ENCODE measurements at regions not wholly inside any gene's neighbourhood (a gene's known extent, or its start where the extent isn't known, plus 50 kb on each side); places are given as distances from the start of the nearest gene placed in this dataset.

DNA sequence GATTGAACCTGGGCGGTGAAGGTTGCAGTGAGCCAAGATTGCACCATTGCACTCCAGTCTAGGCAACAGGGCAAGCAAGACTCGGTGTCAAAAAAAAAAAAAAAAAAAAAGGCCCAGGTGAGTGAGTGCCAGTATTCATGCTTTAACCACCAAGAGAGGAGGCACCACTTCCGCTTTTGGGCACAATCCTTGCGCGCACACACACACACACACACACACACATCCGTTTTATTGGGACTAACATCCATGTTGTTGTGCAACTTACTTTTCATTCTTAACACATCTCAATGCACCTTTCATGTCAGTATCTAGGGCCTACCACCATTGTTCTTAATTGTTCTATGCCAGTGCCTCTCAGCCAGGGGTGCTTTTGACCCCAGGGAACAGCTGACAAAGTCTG is 263.0 kb downstream of the CDC5L start:
- Mint-ChIP-seq H3K27me3 (ENCODE audit: low read depth) (no peaks in the 10 kb centered on the region; the same call in 1 of the 2 replicates), H3K4me3 (no peak overlapping the region), H3K4me1 (peaks cover 22% of the 10 kb centered on the region), H3K36me3 (no peaks in the 10 kb centered on the region), H3K9me3 (no peaks in the 10 kb centered on the region), H3K27ac (no peak overlapping the region)
- TF ChIP-seq, protein P1, sequence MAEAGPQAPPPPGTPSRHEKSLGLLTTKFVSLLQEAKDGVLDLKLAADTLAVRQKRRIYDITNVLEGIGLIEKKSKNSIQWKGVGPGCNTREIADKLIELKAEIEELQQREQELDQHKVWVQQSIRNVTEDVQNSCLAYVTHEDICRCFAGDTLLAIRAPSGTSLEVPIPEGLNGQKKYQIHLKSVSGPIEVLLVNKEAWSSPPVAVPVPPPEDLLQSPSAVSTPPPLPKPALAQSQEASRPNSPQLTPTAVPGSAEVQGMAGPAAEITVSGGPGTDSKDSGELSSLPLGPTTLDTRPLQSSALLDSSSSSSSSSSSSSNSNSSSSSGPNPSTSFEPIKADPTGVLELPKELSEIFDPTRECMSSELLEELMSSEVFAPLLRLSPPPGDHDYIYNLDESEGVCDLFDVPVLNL (CRISPR knock-in tag; IDR thresholded peaks at IDR 0.05; ENCODE audit: borderline replicate concordance, low read depth), result no peak
- TF ChIP-seq, protein P2, sequence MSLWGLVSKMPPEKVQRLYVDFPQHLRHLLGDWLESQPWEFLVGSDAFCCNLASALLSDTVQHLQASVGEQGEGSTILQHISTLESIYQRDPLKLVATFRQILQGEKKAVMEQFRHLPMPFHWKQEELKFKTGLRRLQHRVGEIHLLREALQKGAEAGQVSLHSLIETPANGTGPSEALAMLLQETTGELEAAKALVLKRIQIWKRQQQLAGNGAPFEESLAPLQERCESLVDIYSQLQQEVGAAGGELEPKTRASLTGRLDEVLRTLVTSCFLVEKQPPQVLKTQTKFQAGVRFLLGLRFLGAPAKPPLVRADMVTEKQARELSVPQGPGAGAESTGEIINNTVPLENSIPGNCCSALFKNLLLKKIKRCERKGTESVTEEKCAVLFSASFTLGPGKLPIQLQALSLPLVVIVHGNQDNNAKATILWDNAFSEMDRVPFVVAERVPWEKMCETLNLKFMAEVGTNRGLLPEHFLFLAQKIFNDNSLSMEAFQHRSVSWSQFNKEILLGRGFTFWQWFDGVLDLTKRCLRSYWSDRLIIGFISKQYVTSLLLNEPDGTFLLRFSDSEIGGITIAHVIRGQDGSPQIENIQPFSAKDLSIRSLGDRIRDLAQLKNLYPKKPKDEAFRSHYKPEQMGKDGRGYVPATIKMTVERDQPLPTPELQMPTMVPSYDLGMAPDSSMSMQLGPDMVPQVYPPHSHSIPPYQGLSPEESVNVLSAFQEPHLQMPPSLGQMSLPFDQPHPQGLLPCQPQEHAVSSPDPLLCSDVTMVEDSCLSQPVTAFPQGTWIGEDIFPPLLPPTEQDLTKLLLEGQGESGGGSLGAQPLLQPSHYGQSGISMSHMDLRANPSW (CRISPR knock-in tag; conservative IDR thresholded peaks at IDR 0.05; ENCODE audit: low read depth), result no peak
- no peak for TF ChIP-seq E2F1 (CRISPR knock-in tag; IDR thresholded peaks at IDR 0.05)
- TF ChIP-seq FOXP1 (CRISPR knock-in tag; IDR thresholded peaks at IDR 0.05; ENCODE audit: borderline replicate concordance), result no peak
- CTCF ChIA-PET, result interaction anchor here (1.0 kb wide), 1 partner anchor 181 kb away, joined by 4 read pairs; no protein-coding TSS in a partner anchor
- DNase-seq (ENCODE audit: low spot score) (no peak), ATAC-seq (no peak)
- POLR2A ChIA-PET, result no interaction called here

DNA sequence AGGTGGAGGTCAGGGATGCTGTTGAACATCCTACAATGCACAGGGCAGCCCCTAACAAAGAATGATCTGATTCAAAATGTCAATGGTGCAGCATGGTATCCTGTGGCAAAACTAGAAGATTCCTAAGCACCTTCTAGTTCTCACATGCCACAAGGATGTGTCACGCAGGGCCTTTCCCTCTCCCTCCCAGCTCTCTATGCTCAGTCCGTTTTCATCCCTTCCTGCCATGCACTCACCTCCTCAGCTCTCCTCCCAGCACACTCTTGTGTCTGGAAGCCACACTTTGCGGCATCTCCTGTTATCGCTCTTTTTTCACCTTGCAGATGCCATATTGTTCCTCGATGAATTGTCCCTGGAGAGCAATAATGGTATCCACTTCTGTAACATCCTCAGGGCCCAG is 263.4 kb downstream of the CDC5L start:
- Mint-ChIP-seq H3K4me1 (peaks cover 22% of the 10 kb centered on the region), H3K9me3 (no peaks in the 10 kb centered on the region), H3K36me3 (no peaks in the 10 kb centered on the region), H3K27me3 (ENCODE audit: low read depth) (no peaks in the 10 kb centered on the region; the same call in 1 of the 2 replicates), H3K4me3 (no peak overlapping the region), H3K27ac (peak overlapping the region; percentile 43)
- CTCF ChIA-PET, result interaction anchor here (7.3 kb wide), 1 partner anchor 175 kb away, joined by 97 read pairs; no protein-coding TSS in a partner anchor
- POLR2A ChIA-PET, result no interaction called here
- DNase-seq (ENCODE audit: low spot score) (no peak), ATAC-seq (no peak)
- TF ChIP-seq GRHL2 (CRISPR knock-in tag; IDR thresholded peaks at IDR 0.05; ENCODE audit: insufficient replicate concordance, severe bottlenecking) (no peak), ELF4 (CRISPR knock-in tag; IDR thresholded peaks at IDR 0.05; ENCODE audit: low read depth) (no peak)

GRCh38 chr6:44651604-44652003 is 264.1 kb downstream of the CDC5L start:
- Mint-ChIP-seq H3K4me1 (peaks cover 25% of the 10 kb centered on the region), H3K36me3 (no peaks in the 10 kb centered on the region), H3K27me3 (ENCODE audit: low read depth) (no peaks in the 10 kb centered on the region; the same call in 1 of the 2 replicates), H3K27ac (peak overlapping the region; percentile 46; the same call in 1 of the 2 replicates), H3K4me3 (no peak overlapping the region), H3K9me3 (no peaks in the 10 kb centered on the region)
- DNase-seq (ENCODE audit: low spot score) (peak; percentile 49), ATAC-seq (peak; percentile 65)
- ChIA-PET POLR2A (no interaction called here), CTCF (interaction anchor here (6.3 to 7.3 kb wide), 2 partner anchors 21 to 176 kb away, joined by 57 to 97 read pairs; no protein-coding TSS in a partner anchor)
- no peak for TF ChIP-seq RORB (CRISPR knock-in tag; IDR thresholded peaks at IDR 0.05)
- no peak for TF ChIP-seq FOXJ3 (CRISPR knock-in tag; IDR thresholded peaks at IDR 0.05; ENCODE audit: borderline replicate concordance)
- TF ChIP-seq ELF4 (CRISPR knock-in tag; IDR thresholded peaks at IDR 0.05; ENCODE audit: low read depth), result no peak
- TF ChIP-seq PRRX2 (CRISPR knock-in tag; IDR thresholded peaks at IDR 0.05), result no peak
- TF ChIP-seq ZNF317 (CRISPR knock-in tag; IDR thresholded peaks at IDR 0.05; ENCODE audit: borderline replicate concordance, low read depth), result no peak
- no peak for TF ChIP-seq HMGXB4 (CRISPR knock-in tag; IDR thresholded peaks at IDR 0.05)
- no peak for TF ChIP-seq SP1 (CRISPR knock-in tag; conservative IDR thresholded peaks at IDR 0.05)
- no peak for TF ChIP-seq HMGA2 (CRISPR knock-in tag; IDR thresholded peaks at IDR 0.05)
- no peak for TF ChIP-seq ATF1 (CRISPR knock-in tag; IDR thresholded peaks at IDR 0.05)
- TF ChIP-seq ATF6 (CRISPR knock-in tag; IDR thresholded peaks at IDR 0.05), result no peak
- TF ChIP-seq, protein P2 (CRISPR knock-in tag; conservative IDR thresholded peaks at IDR 0.05; ENCODE audit: low read depth), result no peak
- TF ChIP-seq CREB1 (CRISPR knock-in tag; IDR thresholded peaks at IDR 0.05), result no peak
